GM21717 (cell line): ENCODE measurements at regions not wholly inside any gene's neighbourhood (a gene's known extent, or its start where the extent isn't known, plus 50 kb on each side); places are given as distances from the start of the nearest gene placed in this dataset.

Experiments
- ATAC-seq: cut with Tn5 transposase; IDR thresholded peaks from one replicate; pipeline ENCODE4 v1.9.1; 2021; ENCODE audit warnings: mild to moderate bottlenecking, moderate library complexity; ENCODE audit not compliant: unreplicated experiment

- ATAC-seq: no peak
Measured at GRCh38 chrX:40153345-40154249, 55.8 kb upstream of the BCOR start.

DNA sequence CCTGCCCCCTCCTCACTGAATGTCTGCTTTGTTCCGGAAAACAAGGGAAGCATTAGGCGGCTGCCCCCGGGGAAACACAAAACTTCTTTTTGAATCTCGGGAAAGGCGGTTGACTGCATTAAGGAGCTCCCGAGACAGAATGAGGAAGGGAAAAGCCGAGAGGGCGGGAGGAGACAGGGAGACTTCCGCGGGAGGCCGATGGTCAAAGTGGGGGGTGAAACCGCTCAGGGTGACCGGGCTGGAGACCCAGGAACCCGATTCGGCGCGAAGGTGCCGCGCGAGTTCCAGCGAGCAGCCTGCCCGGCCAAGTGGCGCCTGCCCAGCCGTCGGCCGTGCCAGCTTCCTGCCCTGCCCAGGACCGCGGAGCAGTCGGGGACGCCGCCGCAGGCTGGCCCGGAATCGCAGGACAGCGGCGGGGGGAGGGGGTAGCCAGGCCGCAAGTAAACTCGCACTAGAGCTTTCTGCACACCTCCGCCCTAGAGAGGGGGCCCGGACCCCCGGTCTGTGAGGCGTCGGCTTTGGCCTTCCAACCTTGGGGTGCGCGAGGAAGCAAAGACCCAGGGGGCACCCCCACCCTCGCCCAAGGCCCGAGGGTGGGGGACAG, 55.1 kb upstream of the BCOR start:
- no peak for ATAC-seq

DNA sequence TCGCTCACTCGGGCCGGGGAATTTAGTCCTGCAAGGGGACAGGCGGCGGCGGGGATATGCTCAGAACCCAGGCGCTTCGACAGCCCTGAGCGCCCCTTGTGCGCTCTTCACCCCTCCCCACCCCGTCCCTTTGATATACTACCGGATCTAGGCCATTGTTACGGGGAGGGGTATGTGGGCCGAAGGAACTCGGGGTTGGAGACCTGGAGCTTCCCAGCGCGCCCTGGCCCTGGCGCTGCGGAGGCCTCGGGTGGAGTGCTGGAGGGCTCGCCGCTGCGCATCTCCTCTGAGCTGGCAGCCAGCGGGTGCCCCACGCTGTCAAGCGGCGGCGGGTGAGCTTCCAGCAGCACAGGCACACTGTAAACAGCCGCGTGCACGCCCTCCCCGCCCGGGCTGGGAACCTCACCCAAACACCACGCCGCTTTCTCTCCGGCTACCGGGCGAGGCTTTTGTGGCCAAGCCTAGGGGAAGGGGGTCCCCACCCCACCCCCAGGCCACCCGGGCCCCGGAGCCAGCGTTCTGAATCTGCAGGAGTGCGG, 54.5 kb upstream of the BCOR start:
- ATAC-seq: no peak

GRCh38 chrX:40151211-40152172, 53.7 kb upstream of the BCOR start:
- ATAC-seq: no peak

DNA sequence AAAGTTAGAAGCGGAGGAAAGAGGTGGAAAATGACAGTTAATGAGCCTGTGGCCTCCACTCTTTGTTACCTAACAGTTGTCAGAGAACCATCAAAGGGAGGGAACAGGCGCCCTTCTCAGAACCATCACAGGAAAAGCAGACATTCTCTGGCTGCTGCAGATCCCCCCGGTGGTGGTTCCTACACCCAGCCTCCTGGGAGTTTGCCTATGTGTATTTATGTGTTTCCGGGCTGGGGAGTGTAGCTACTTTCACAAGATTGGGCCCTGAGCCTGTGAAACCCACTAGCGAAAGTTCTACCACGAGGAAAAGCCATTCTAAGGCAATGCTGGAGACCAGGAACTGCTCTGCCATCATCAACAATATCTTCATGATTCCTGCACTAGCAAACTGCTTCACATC, 52.7 kb upstream of the BCOR start:
- ATAC-seq: no peak

- no peak for ATAC-seq
Measured at GRCh38 chrX:40149286-40150175, 51.8 kb upstream of the BCOR start.

DNA sequence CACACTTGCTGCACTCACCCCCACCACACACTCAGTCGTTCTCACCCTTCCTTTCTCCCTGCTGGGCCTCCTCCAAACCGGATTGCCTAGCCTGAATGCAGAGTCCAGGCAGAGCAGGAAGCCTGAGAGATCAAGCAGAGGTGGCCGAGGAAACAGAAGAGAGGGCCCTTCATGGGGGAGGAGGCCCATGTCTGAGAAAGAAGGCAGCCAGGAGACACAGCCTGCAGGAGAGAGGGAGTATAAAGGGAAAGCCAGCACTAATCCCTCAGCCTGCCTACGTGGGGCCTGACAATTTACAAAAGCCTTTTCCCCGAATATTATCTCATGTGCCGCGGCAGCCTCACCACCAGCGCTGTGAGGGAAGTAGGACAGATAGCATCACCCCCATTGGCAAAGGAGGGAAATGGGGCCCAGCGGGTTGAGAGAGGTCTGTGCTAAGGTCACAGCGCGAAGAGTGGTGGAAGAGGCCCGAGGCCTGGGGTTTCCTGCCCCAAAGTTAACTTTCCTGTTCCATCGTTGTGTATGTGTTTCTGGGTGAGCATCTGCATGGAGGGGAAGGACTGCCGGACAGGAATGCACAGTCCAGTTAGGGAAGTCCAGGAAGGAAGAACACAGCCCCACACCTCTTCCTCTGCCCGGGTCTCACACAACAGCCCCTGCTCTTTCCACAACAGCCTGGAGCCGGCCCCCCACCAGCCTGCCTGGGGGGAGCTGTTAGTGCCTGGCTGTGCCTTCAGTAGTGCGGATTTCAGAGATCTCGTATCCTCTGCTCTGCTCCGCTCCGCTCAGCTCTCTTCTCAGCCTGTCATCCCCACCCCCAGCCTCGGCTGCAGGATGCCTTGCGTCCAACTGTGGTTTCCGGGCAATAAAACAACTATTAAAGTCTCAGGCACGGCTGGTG, 50.9 kb upstream of the BCOR start:
- no peak for ATAC-seq

DNA sequence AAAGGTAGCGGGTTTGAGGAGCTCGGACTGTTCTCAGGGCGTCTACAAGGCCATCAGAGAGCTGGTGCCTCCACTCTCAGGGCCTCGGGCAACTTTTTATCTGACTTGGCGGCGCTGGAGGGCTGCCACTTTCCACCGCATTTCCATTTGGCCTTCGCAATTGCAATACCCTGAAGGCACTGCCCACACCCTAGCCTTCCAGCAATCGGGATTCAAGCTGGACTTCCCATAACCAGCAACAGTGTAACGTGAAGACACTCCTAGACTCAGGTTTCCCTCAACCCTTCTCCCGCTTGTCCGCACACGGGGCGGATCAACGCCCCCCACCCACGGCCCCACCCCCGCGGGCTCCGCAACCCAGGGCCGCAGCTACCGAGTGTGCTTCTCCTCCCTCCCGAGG, 50.2 kb upstream of the BCOR start:
- no peak for ATAC-seq
